Smooth muscle cell (in vitro differentiated cells): ENCODE measurements at regions not wholly inside any gene's neighbourhood (a gene's known extent, or its start where the extent isn't known, plus 50 kb on each side); places are given as distances from the start of the nearest gene placed in this dataset.

Experiments used
- DNase-seq: peaks from one replicate; lab custom pipeline; 2025; ENCODE audit not compliant: unreplicated experiment; lab: John Stamatoyannopoulos, UW
- H2AFZ ChIP-seq: fragments of 200-600 bp; sonication (generic); 2 replicates; pipeline ENCODE4 v1.6.0; 2016; ENCODE audit warnings: antibody characterized with exemption, low read depth, mild to moderate bottlenecking
- H3F3A ChIP-seq: fragments of 200-600 bp; sonication (generic); 2 replicates; pipeline ENCODE4 v1.6.0; 2017; ENCODE audit warnings: antibody characterized with exemption, low read depth
- H3K27ac ChIP-seq: fragments of 200-600 bp; sonication (generic); 2 replicates; pipeline ENCODE4 v1.5.1; 2016; ENCODE audit warnings: low read depth, mild to moderate bottlenecking
- H3K27me3 ChIP-seq: fragments of 200-600 bp; sonication (generic); 2 replicates; pipeline ENCODE4 v1.6.1; 2016; ENCODE audit warnings: low read depth, mild to moderate bottlenecking
- H3K36me3 ChIP-seq: fragments of 200-600 bp; sonication (generic); 2 replicates; pipeline ENCODE4 v1.5.1; 2016; ENCODE audit warnings: low read depth
- H3K4me1 ChIP-seq: fragments of 200-600 bp; sonication (generic); 2 replicates; pipeline ENCODE4 v1.5.1; 2016; ENCODE audit warnings: low read depth
- H3K4me2 ChIP-seq: fragments of 200-600 bp; sonication (generic); 2 replicates; pipeline ENCODE4 v1.6.0; 2016; ENCODE audit warnings: mild to moderate bottlenecking
- H3K4me3 ChIP-seq: fragments of 200-600 bp; sonication (generic); 2 replicates; pipeline ENCODE4 v1.5.1; 2016; ENCODE audit warnings: mild to moderate bottlenecking
- H3K79me2 ChIP-seq: fragments of 200-600 bp; sonication (generic); 2 replicates; pipeline ENCODE4 v1.6.0; 2016; ENCODE audit warnings: low read depth, mild to moderate bottlenecking
- H3K9ac ChIP-seq: fragments of 200-600 bp; sonication (generic); 2 replicates; pipeline ENCODE4 v1.6.0; 2016; ENCODE audit warnings: low read depth
- H3K9me3 ChIP-seq: fragments of 200-600 bp; sonication (generic); replicated peaks from 2 replicates; pipeline ENCODE4 v1.5.1; 2016; ENCODE audit warnings: low read depth
- H4K20me1 ChIP-seq: fragments of 200-600 bp; sonication (generic); 2 replicates; pipeline ENCODE4 v1.6.0; 2016; ENCODE audit warnings: low read depth
- WGBS: methylation state at CpG from one replicate; pipeline ENCODE4 v1.1.7; 2016; ENCODE audit warnings: low lambda C conversion rate; 5-methylcytosine and 5-hydroxymethylcytosine counted together
- TF ChIP-seq, protein P1 (sequence below): fragments of 200-600 bp; sonication (generic); IDR thresholded peaks from 2 replicates; pipeline ENCODE4 v1.5.1; 2017; ENCODE audit warnings: borderline replicate concordance, mild to moderate bottlenecking, antibody characterized with exemption; ENCODE audit not compliant: insufficient read depth, poor library complexity, severe bottlenecking

DNA sequence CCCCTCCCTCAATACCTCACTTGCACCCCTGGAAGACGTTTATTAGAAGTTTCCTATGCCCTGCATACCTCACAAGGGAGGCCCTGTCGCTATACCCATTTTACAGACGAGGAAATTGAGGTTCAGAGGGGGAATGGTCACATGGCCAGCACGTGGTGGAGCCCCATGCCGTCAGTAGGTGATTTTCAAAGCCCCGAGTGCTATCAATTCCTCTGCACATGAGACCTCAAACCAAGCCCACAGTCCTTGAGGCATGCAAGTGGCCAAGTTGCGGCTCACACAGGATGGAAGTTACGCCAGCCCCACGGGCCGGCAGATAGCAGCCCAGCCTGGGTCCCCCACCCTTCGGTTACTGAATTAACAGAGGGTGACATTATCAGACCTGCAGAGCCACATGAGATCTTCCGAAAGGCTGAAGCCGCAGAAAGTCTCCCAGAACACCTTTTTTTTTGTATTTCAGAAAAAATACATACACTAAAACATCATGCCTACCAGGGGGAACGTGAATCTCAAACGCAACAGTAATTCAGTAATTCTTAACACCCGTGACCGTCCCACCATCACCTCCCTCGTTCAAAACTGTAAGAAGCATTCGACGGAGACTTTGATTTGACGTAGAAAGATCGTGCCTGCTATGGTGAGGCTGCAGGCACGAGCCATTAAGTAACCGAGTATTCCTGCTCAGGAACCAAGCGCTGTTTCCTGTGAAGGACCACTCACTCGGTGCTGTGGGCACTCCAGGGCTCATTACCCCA lies 129.0 kb downstream of the RFLNA start:
- 83% methylated on average over 26 of the region's 26 CpGs for WGBS
- no peak overlapping the region for H3K4me3 ChIP-seq
- no peak overlapping the region for H2AFZ ChIP-seq
- peaks cover 25% of the 10 kb centered on the region for H3F3A ChIP-seq
- TF ChIP-seq, protein P1, sequence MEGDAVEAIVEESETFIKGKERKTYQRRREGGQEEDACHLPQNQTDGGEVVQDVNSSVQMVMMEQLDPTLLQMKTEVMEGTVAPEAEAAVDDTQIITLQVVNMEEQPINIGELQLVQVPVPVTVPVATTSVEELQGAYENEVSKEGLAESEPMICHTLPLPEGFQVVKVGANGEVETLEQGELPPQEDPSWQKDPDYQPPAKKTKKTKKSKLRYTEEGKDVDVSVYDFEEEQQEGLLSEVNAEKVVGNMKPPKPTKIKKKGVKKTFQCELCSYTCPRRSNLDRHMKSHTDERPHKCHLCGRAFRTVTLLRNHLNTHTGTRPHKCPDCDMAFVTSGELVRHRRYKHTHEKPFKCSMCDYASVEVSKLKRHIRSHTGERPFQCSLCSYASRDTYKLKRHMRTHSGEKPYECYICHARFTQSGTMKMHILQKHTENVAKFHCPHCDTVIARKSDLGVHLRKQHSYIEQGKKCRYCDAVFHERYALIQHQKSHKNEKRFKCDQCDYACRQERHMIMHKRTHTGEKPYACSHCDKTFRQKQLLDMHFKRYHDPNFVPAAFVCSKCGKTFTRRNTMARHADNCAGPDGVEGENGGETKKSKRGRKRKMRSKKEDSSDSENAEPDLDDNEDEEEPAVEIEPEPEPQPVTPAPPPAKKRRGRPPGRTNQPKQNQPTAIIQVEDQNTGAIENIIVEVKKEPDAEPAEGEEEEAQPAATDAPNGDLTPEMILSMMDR = no peak
- no peaks in the 10 kb centered on the region for H3K9me3 ChIP-seq
- H3K36me3 ChIP-seq = peaks cover 3% of the 10 kb centered on the region
- no peak for DNase-seq
- no peak overlapping the region for H3K9ac ChIP-seq
- H3K27me3 ChIP-seq = no peaks in the 10 kb centered on the region
- peak overlapping the region; percentile 90 for H3K27ac ChIP-seq
- peak overlapping the region; percentile 71 for H3K4me2 ChIP-seq
- H4K20me1 ChIP-seq = peaks cover 22% of the 10 kb centered on the region
- H3K79me2 ChIP-seq = peaks cover 15% of the 10 kb centered on the region
- H3K4me1 ChIP-seq = peaks cover 18% of the 10 kb centered on the region

DNA sequence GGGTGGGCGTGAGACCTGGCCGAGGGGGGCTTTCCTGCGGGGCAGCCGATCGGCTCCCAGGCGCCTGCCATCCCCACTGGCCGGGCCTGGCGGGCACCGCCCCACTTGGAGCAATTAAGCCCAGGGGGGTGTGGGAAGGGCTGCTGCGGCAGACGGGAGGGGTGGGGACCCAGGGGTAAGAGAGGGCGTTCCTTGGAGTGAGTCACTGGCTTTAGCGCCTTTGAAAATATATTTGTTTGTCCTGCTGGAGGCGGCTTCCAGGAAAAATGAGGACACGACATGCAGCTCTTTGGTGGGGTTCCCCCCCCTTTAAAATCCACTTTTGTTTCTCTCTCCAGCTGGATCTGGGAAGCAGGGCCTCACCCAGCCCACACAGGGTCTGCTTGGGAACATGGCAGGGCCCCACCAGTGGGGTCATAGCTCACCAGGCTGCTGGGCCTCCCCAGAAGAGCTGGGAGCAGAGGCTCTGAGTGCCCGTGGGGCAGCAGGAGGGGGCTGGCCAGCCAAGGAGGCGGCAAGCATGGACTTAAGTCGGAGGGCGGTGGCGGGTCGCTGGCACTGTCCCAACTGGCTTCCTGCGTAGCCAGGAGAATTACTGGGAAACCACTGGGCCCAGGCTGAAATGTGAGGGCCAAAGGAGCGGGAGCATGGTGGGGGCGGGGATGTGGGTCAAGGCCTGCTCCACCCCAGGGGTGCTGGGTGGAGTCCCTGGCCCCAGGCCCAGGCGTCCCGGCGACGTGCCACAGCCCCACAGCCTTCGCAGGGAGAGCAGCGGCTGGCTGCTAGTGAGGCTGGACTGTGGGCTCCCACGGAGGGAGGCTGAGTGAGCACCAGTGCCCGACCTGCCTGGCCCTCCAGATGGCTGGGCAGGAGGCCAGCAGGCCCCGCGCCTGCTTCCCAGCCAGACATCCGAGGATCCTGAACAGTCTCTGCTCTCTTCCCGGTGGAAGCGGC lies 128.0 kb downstream of the RFLNA start:
- H3K79me2 ChIP-seq = peaks cover 23% of the 10 kb centered on the region
- peak overlapping the region; percentile 90 for H3K27ac ChIP-seq
- H3K9me3 ChIP-seq = no peaks in the 10 kb centered on the region
- peaks cover 18% of the 10 kb centered on the region for H4K20me1 ChIP-seq
- TF ChIP-seq, protein P1 = no peak
- peaks cover 21% of the 10 kb centered on the region for H3F3A ChIP-seq
- H3K4me2 ChIP-seq = peak overlapping the region; percentile 71
- no peak overlapping the region for H3K4me3 ChIP-seq
- no peak overlapping the region for H2AFZ ChIP-seq
- H3K4me1 ChIP-seq = peaks cover 9% of the 10 kb centered on the region
- peaks cover 3% of the 10 kb centered on the region for H3K36me3 ChIP-seq
- H3K9ac ChIP-seq = peak overlapping the region; percentile 39
- peak; percentile 81 for DNase-seq
- 11% methylated on average over 28 of the region's 37 CpGs for WGBS
- H3K27me3 ChIP-seq = no peaks in the 10 kb centered on the region

GRCh38 chr12:124422142-124422569 lies 127.3 kb downstream of the RFLNA start:
- Histone ChIP-seq H3F3A (peaks cover 16% of the 10 kb centered on the region), H3K27ac (peak overlapping the region; percentile 90), H3K4me1 (peaks cover 9% of the 10 kb centered on the region), H3K79me2 (peaks cover 30% of the 10 kb centered on the region), H2AFZ (no peak overlapping the region), H3K4me3 (no peak overlapping the region), H3K4me2 (peak overlapping the region; percentile 71), H3K9me3 (no peaks in the 10 kb centered on the region), H3K27me3 (no peaks in the 10 kb centered on the region), H3K9ac (no peak overlapping the region), H3K36me3 (peaks cover 3% of the 10 kb centered on the region), H4K20me1 (peaks cover 25% of the 10 kb centered on the region)
- TF ChIP-seq, protein P1 = no peak
- 62% methylated on average over 14 of the region's 16 CpGs for WGBS
- DNase-seq = no peak
